AG09319 (cell line): ENCODE measurements at regions not wholly inside any gene's neighbourhood (a gene's known extent, or its start where the extent isn't known, plus 50 kb on each side); places are given as distances from the start of the nearest gene placed in this dataset.

ENCODE experiments used
- DNase-seq: peaks from one replicate; pipeline ENCODE4 v3.0.0-alpha.2; 2010; ENCODE audit warnings: low read depth; ENCODE audit errors: extremely low read depth
- CTCF ChIP-seq: IDR thresholded peaks from 2 replicates; pipeline ENCODE4 v1.5.1; 2011; ENCODE audit warnings: low read depth, mild to moderate bottlenecking, inconsistent platforms, low read length, moderate library complexity

- no peak for DNase-seq
- TF ChIP-seq CTCF, result no peak
These were observed 205.0 kb downstream of the BUD13 start for GRCh38 chr11:116567721-116568242.

GRCh38 chr11:116563712-116564047, 209.1 kb downstream of the BUD13 start:
- no peak for TF ChIP-seq CTCF
- no peak for DNase-seq

GRCh38 chr11:116563028-116563711, 209.6 kb downstream of the BUD13 start:
- no peak for TF ChIP-seq CTCF
- no peak for DNase-seq

GRCh38 chr11:116560589-116560988, 212.2 kb downstream of the BUD13 start:
- DNase-seq, result no peak
- no peak for TF ChIP-seq CTCF

GRCh38 chr11:116558504-116559211, 214.1 kb downstream of the BUD13 start:
- no peak for TF ChIP-seq CTCF
- DNase-seq, result no peak

- DNase-seq, result no peak
- no peak for TF ChIP-seq CTCF
These were observed 215.5 kb downstream of the BUD13 start for GRCh38 chr11:116557282-116557681.

GRCh38 chr11:116556483-116556882, 216.3 kb downstream of the BUD13 start:
- TF ChIP-seq CTCF, result no peak
- no peak for DNase-seq
